Fibroblast of pulmonary artery (primary cell): ENCODE measurements at regions not wholly inside any gene's neighbourhood (a gene's known extent, or its start where the extent isn't known, plus 50 kb on each side); places are given as distances from the start of the nearest gene placed in this dataset.

Source experiments
- DNase-seq: peaks from one replicate; pipeline ENCODE4 v3.0.0-alpha.2; 2010; ENCODE audit warnings: low read depth
- H3K4me3 ChIP-seq: replicated peaks from 2 replicates; pipeline ENCODE4 v1.5.1; 2011; ENCODE audit warnings: low read depth, mild to moderate bottlenecking, control low read depth, low read length, moderate library complexity
- CTCF ChIP-seq: IDR thresholded peaks from 2 replicates; pipeline ENCODE4 v1.5.1; 2011; ENCODE audit warnings: mild to moderate bottlenecking, control low read depth, low read length, inconsistent platforms; ENCODE audit errors: missing control alignments

DNA sequence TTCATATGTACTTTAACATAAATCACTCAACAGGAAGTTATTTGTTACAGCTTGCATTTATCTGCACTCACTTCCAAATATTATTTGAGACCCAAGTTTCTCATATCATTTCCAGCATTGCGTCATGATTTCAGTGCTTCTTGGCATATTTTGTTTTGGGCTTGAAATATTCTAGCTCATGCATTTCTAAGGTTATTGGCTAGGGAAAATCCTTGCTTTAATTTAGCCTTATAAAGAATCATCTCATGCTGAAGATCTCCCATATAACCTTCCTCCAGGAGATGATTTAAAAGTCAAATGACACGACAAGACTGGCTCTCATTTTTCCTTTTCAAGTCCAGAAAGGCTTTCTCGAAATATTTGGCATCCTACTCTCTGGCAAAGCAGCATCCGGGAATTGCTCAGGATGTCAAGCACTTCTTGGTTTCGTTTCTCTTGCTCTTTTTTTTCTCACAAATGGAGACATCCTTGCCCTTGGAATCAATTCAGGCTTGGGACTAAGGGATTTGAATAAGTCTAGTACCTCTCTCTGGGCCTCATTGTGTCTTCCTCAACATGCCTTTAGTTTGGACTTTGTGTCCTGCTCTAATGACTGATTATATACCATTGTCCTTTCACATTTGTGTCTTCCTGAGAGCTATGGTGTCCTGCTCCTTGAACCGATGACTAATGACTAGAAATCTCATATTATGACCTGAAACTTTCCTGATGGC is 295.0 kb downstream of the RMST start:
- H3K4me3 ChIP-seq, result no peak overlapping the region
- peak; percentile 39 for DNase-seq
- TF ChIP-seq CTCF, result no peak

GRCh38 chr12:97758194-97758501 is 295.5 kb downstream of the RMST start:
- no peak for DNase-seq
- no peak for TF ChIP-seq CTCF
- no peak overlapping the region for H3K4me3 ChIP-seq

DNA sequence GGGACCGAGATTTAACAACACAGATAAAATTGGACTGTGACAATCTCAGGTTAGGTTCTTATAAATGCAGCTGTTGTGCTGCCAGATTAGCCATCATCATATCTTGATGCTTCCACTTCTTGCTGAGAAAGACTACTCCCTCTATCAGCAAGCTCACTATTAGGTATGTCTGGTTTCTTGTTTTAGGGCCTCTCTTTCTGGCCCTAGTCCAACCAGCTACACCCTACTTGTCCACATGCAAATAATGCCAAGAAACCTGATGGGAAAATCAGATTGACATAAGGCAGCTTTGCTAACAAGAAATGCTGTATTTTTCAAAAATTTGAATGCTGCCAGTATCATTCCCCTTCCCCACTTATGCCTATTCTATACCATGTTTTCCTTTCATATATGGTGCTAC is 296.0 kb downstream of the RMST start:
- TF ChIP-seq CTCF, result no peak
- no peak overlapping the region for H3K4me3 ChIP-seq
- no peak for DNase-seq

DNA sequence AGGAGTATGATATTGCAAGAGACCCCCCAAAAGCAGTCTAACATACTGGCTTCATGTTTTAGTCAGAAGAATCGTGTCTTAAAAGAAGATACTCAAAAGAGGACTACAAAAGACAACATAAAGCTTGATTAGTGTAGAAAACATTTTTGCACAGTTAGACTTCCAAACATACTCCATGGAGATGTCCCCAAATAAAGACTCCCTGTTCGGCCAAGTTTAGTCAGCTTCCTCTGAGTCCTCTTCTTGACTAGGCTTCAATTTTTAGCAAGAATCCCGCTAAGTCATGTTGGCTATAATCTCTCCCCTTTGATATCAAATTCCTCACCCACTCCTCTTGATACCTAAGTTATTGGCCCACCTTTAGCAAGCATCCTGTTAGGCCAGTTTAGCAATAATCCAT is 298.0 kb downstream of the RMST start:
- H3K4me3 ChIP-seq, result no peak overlapping the region
- DNase-seq, result peak; percentile 14
- TF ChIP-seq CTCF, result no peak

GRCh38 chr12:97763113-97763512 is 300.5 kb downstream of the RMST start:
- DNase-seq, result no peak
- TF ChIP-seq CTCF, result no peak
- H3K4me3 ChIP-seq, result no peak overlapping the region

GRCh38 chr12:97764700-97765099 is 302.1 kb downstream of the RMST start:
- DNase-seq, result no peak
- no peak overlapping the region for H3K4me3 ChIP-seq
- no peak for TF ChIP-seq CTCF

- H3K4me3 ChIP-seq, result no peak overlapping the region
- no peak for TF ChIP-seq CTCF
- peak; percentile 11 for DNase-seq
Observed at GRCh38 chr12:97767347-97767746, 304.7 kb downstream of the RMST start.
